ENCODE measurements at regions not wholly inside any gene's neighbourhood (a gene's known extent, or its start where the extent isn't known, plus 50 kb on each side); places are given as distances from the start of the nearest gene placed in this dataset.

DNA sequence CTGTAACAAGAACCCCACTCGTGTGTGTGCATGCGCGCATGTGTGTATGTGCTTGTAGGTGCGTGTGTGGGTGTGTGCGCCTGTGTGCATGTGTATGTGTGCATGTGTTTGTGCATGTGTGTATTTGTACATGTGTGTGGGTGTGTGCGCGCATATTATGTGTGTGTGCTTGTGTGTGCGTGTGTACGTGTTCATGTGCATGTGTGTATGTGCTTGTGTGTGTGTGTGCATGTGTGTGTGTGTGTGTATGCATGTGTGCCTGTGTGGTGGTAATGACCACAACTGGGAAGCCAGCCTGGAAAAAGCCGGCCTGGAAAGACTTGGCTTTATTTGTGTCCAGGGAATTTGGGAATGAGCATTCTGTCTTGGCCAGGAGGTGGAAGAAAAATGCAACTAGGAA lies 157.5 kb downstream of the PAX1 start:
- no peaks in the 10 kb centered on the region for H3K27me3 ChIP-seq (ENCODE audit: control insufficient read depth in 4 of 4, insufficient read depth in 4 of 4, low read length in 3 of 4)
- no peaks in the 10 kb centered on the region for H3K36me3 ChIP-seq (ENCODE audit: control insufficient read depth in 4 of 4, insufficient read depth in 3 of 4, low read depth in 1 of 4, low read length in 3 of 4)
- no peaks in the 10 kb centered on the region for H3K4me1 ChIP-seq (ENCODE audit: control insufficient read depth in 4 of 4, insufficient read depth in 4 of 4, low read length in 3 of 4)
- no peak overlapping the region for H3K9ac ChIP-seq (ENCODE audit: low read depth in 1 of 2, low read length in 2 of 2)
- TF ChIP-seq CTCF (IDR thresholded peaks at IDR 0.05; ENCODE audit: low read depth, low read length, missing input control), result no peak
- no peak for TF ChIP-seq HNF4A (conservative IDR thresholded peaks at IDR 0.05)
- no peak for TF ChIP-seq ZBTB33 (IDR thresholded peaks at IDR 0.05)
- no peak for TF ChIP-seq RAD21 (IDR thresholded peaks at IDR 0.05)
- no peak for TF ChIP-seq FOXA1 (IDR thresholded peaks at IDR 0.05)
- TF ChIP-seq HNF4G (IDR thresholded peaks at IDR 0.05), result no peak
- no peak for TF ChIP-seq EGR1 (IDR thresholded peaks at IDR 0.05; ENCODE audit: low read depth in 2 of 2)
- TF ChIP-seq REST (IDR thresholded peaks at IDR 0.05), result no peak
- TF ChIP-seq JUND (IDR thresholded peaks at IDR 0.05), result no peak
- no peak for TF ChIP-seq YY1 (IDR thresholded peaks at IDR 0.05)
- no peak for TF ChIP-seq NR2F2 (IDR thresholded peaks at IDR 0.05)
- no peak for TF ChIP-seq RXRA (IDR thresholded peaks at IDR 0.05)
- no peak for TF ChIP-seq GABPA (IDR thresholded peaks at IDR 0.05 in 1 of 2, conservative IDR thresholded peaks at IDR 0.05 in 1 of 2)
- no peak for TF ChIP-seq MAX (IDR thresholded peaks at IDR 0.05)
- no peak for TF ChIP-seq FOXA2 (IDR thresholded peaks at IDR 0.05)
- no peak for TF ChIP-seq ATF3 (IDR thresholded peaks at IDR 0.05)
- TF ChIP-seq TAF1 (conservative IDR thresholded peaks at IDR 0.05), result no peak
- DNase-seq (ENCODE audit: low spot score), result no peak
- no peak overlapping the region for H3K27ac ChIP-seq (ENCODE audit: low read depth in 1 of 2, low read length in 2 of 2)
- H3K9me3 ChIP-seq (ENCODE audit: control insufficient read depth in 4 of 4, low read length in 3 of 4), result no peaks in the 10 kb centered on the region
- WGBS, result 95% methylated on average over 10 of the region's 10 CpGs
- H3K4me3 ChIP-seq (ENCODE audit: low read depth in 1 of 3, low read length in 3 of 3), result no peak overlapping the region

Data from liver (tissue), 8 donors.